CD4-positive, alpha-beta T cell (primary cell): ENCODE measurements at regions not wholly inside any gene's neighbourhood (a gene's known extent, or its start where the extent isn't known, plus 50 kb on each side); places are given as distances from the start of the nearest gene placed in this dataset.

Experiments used
- ATAC-seq: fragments of 200-7000 bp; cut with Tn5 transposase; one replicate; pipeline ENCODE4 v1.10.0; 2022; ENCODE audit warnings: mild to moderate bottlenecking; ENCODE audit not compliant: poor library complexity
- CTCF ChIA-PET: fragments of 350-600 bp; sonication (Branson Sonifier 250); formaldehyde crosslinking; loops from one replicate; lab custom pipeline; 2021; ENCODE audit warnings: antibody characterized with exemption, inconsistent platforms; lab: Charles Lee
- POLR2A ChIA-PET: fragments of 350-600 bp; sonication (Branson Sonifier 250); formaldehyde crosslinking; loops from one replicate; lab custom pipeline; 2021; ENCODE audit warnings: antibody characterized with exemption, inconsistent platforms; lab: Charles Lee
- DNase-seq, 14 experiments: peaks; one replicate each; pipeline ENCODE4 v3.0.0-alpha.2; 2013 to 2020; ENCODE audit warnings: mixed read lengths in 2 of 14
- H3K27ac ChIP-seq, 2 donors: one replicate each; pipeline versions ENCODE4 v1.5.1 to v1.7.0; 2013; ENCODE audit warnings: low read length in 2 of 2, low read depth in 1 of 2, mild to moderate bottlenecking in 1 of 2
- H3K27me3 ChIP-seq, 2 experiments: 1 replicate in 1 of 2; 2 replicates in 1 of 2; pipeline versions ENCODE4 v1.6.1 to v1.7.0; 2013; ENCODE audit warnings: low read length in 2 of 2, control low read depth in 1 of 2, mild to moderate bottlenecking in 1 of 2, moderate library complexity in 1 of 2; ENCODE audit not compliant: insufficient read depth in 2 of 2, control insufficient read depth in 1 of 2
- H3K36me3 ChIP-seq: one replicate; pipeline ENCODE4 v1.6.1; 2013; ENCODE audit warnings: low read length, control low read depth; ENCODE audit not compliant: insufficient read depth
- H3K4me1 ChIP-seq: one replicate; pipeline ENCODE4 v1.6.1; 2013; ENCODE audit warnings: low read length, control low read depth; ENCODE audit not compliant: insufficient read depth
- H3K4me3 ChIP-seq: one replicate; pipeline ENCODE4 v1.5.1; 2013; ENCODE audit warnings: mild to moderate bottlenecking, low read length, moderate library complexity
- H3K9me3 ChIP-seq, 2 experiments: 1 replicate in 1 of 2; 2 replicates in 1 of 2; pipeline versions ENCODE4 v1.6.1 to v1.7.0; 2013; ENCODE audit warnings: low read length in 2 of 2, mild to moderate bottlenecking in 2 of 2, control low read depth in 1 of 2, moderate library complexity in 1 of 2; ENCODE audit not compliant: control insufficient read depth in 1 of 2, insufficient read depth in 1 of 2
- H3K27ac Mint-ChIP-seq: one replicate; pipeline ENCODE4 v1.8.0; 2020; ENCODE audit warnings: mixed read lengths
- H3K27me3 Mint-ChIP-seq: one replicate; pipeline ENCODE4 v1.8.0; 2021; ENCODE audit warnings: mixed read lengths
- H3K36me3 Mint-ChIP-seq: one replicate; pipeline ENCODE4 v1.8.0; 2021; ENCODE audit warnings: low read depth, mixed read lengths
- H3K4me1 Mint-ChIP-seq: one replicate; pipeline ENCODE4 v1.8.0; 2021; ENCODE audit warnings: low read depth, mixed read lengths
- H3K4me3 Mint-ChIP-seq: one replicate; pipeline ENCODE4 v1.8.0; 2020; ENCODE audit warnings: mild to moderate bottlenecking, mixed read lengths
- H3K9me3 Mint-ChIP-seq: one replicate; pipeline ENCODE4 v1.8.0; 2020; ENCODE audit warnings: mixed read lengths
- CTCF ChIP-seq: fragments of 200-600 bp; IDR thresholded peaks from one replicate; pipeline ENCODE4 v1.8.0; 2022; ENCODE audit warnings: antibody characterized with exemption, mild to moderate bottlenecking
- intact Hi-C, 2 experiments: fragments of 100-400 bp; cut with DNase I in 1 of 2; cut with micrococcal nuclease in 1 of 2; formaldehyde crosslinking; loops; one replicate each; pipeline versions ENCODE4 v1.15.1 to v1.9.0; 2023 to 2025; cut with DNase I, micrococcal nuclease

GRCh38 chr10:36341471-36341870, 699.4 kb upstream of the FZD8 start:
- Histone ChIP-seq H3K27ac (no peak overlapping the region), H3K27me3 (no peaks in the 10 kb centered on the region), H3K4me3 (no peak overlapping the region), H3K4me1 (no peaks in the 10 kb centered on the region), H3K36me3 (no peaks in the 10 kb centered on the region), H3K9me3 (no peaks in the 10 kb centered on the region)
- TF ChIP-seq CTCF: no peak
- H3K27ac Mint-ChIP-seq: no peak overlapping the region
- intact Hi-C loops: no loop called here
- CTCF ChIA-PET: no interaction called here
- H3K9me3 Mint-ChIP-seq: peaks cover 15% of the 10 kb centered on the region
- no peaks in the 10 kb centered on the region for H3K27me3 Mint-ChIP-seq
- ATAC-seq (no peak), DNase-seq (no peak)
- H3K36me3 Mint-ChIP-seq: no peaks in the 10 kb centered on the region
- H3K4me1 Mint-ChIP-seq: no peaks in the 10 kb centered on the region
- H3K4me3 Mint-ChIP-seq: no peak overlapping the region
- POLR2A ChIA-PET: no interaction called here

GRCh38 chr10:36336315-36336714, 694.2 kb upstream of the FZD8 start:
- Mint-ChIP-seq H3K27ac (no peak overlapping the region), H3K4me3 (no peak overlapping the region), H3K27me3 (no peaks in the 10 kb centered on the region), H3K4me1 (no peaks in the 10 kb centered on the region), H3K9me3 (peaks cover 4% of the 10 kb centered on the region), H3K36me3 (no peaks in the 10 kb centered on the region)
- no peaks in the 10 kb centered on the region for H3K36me3 ChIP-seq
- intact Hi-C loops: no loop called here
- no peak overlapping the region for H3K27ac ChIP-seq
- H3K4me3 ChIP-seq: no peak overlapping the region
- ChIA-PET POLR2A (no interaction called here), CTCF (no interaction called here)
- no peak for TF ChIP-seq CTCF
- H3K4me1 ChIP-seq: no peaks in the 10 kb centered on the region
- DNase-seq (no peak), ATAC-seq (no peak)
- no peaks in the 10 kb centered on the region for H3K9me3 ChIP-seq
- H3K27me3 ChIP-seq: no peaks in the 10 kb centered on the region

- H3K27ac ChIP-seq: no peak overlapping the region
- H3K27me3 Mint-ChIP-seq: no peaks in the 10 kb centered on the region
- H3K9me3 ChIP-seq: no peaks in the 10 kb centered on the region
- H3K36me3 Mint-ChIP-seq: no peaks in the 10 kb centered on the region
- ChIA-PET POLR2A (no interaction called here), CTCF (no interaction called here)
- intact Hi-C loops: no loop called here
- peaks cover 7% of the 10 kb centered on the region for H3K9me3 Mint-ChIP-seq
- H3K4me3 Mint-ChIP-seq: no peak overlapping the region
- no peaks in the 10 kb centered on the region for H3K4me1 Mint-ChIP-seq
- TF ChIP-seq CTCF: no peak
- H3K36me3 ChIP-seq: no peaks in the 10 kb centered on the region
- DNase-seq (no peak), ATAC-seq (no peak)
- H3K4me3 ChIP-seq: no peak overlapping the region
- no peaks in the 10 kb centered on the region for H3K27me3 ChIP-seq
- H3K27ac Mint-ChIP-seq: no peak overlapping the region
- H3K4me1 ChIP-seq: no peaks in the 10 kb centered on the region
These were observed 691.4 kb upstream of the FZD8 start for GRCh38 chr10:36333446-36333845.
